ENCODE measurements at regions not wholly inside any gene's neighbourhood (a gene's known extent, or its start where the extent isn't known, plus 50 kb on each side); places are given as distances from the start of the nearest gene placed in this dataset.
"Not testable (repeated sequence)": the region's sequence is repeated elsewhere in the genome, so short reads cannot be mapped to it uniquely, and the experiment has no call there.

DNA sequence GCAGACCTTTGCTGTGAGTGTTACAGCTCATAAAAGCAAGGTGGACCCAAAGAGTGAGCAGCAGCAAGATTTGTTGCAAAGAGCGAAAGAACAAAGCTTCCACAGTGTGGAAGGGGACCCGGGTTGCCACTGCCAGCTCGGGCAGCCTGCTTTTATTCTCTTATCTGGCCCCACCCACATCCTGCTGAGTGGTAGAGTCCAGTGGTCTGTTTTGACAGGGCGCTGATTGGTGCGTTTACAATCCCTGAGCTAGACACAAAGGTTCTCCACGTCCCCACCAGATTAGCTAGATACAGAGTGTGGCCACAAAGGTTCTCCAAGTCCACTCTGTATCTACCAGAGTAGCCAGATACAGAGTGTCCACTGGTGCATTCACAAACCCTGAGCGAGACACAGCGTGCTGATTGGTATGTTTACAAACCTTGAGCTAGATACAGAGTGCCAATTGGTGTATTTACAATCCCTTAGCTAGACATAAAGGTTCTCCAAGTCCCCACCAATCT, 86.2 kb upstream of the C15orf39 start:
- not testable (repeated sequence) for H3K4me3 ChIP-seq (ENCODE audit: low read length); H3K36me3 ChIP-seq (ENCODE audit: insufficient read depth, low read length)

GRCh38 chr15:75116143-75116542, 85.5 kb upstream of the C15orf39 start:
- not testable (repeated sequence) for H3K27me3 ChIP-seq (ENCODE audit: insufficient read depth, low read length); H3K27ac ChIP-seq (ENCODE audit: low read depth, low read length)
- 97% methylated on average over 31 of the region's 31 CpGs for WGBS

More for the DNA sequence above, 86.2 kb upstream of the C15orf39 start:
- H3K27ac ChIP-seq (ENCODE audit: low read depth, low read length); H3K4me1 ChIP-seq (ENCODE audit: insufficient read depth, low read length); H3K27me3 ChIP-seq (ENCODE audit: insufficient read depth, low read length); H3K9me3 ChIP-seq (ENCODE audit: insufficient read depth, low read depth, low read length); H3K9ac ChIP-seq (ENCODE audit: low read depth, low read length): not testable (repeated sequence)
- 86% methylated on average over 8 of the region's 8 CpGs for WGBS

GRCh38 chr15:75117993-75118392, 83.7 kb upstream of the C15orf39 start:
- Histone ChIP-seq H3K36me3 (ENCODE audit: insufficient read depth, low read length) (no peaks in the 10 kb centered on the region), H3K4me1 (ENCODE audit: insufficient read depth, low read length) (no peaks in the 10 kb centered on the region), H3K9ac (ENCODE audit: low read depth, low read length) (no peak overlapping the region), H3K9me3 (ENCODE audit: insufficient read depth, low read depth, low read length) (no peaks in the 10 kb centered on the region), H3K27me3 (ENCODE audit: insufficient read depth, low read length) (no peaks in the 10 kb centered on the region), H3K4me3 (ENCODE audit: low read length) (no peak overlapping the region), H3K27ac (ENCODE audit: low read depth, low read length) (no peak overlapping the region)
- WGBS, result 100% methylated on average over 1 of the region's 1 CpG

More at GRCh38 chr15:75116143-75116542, 85.5 kb upstream of the C15orf39 start:
- not testable (repeated sequence) for H3K4me1 ChIP-seq (ENCODE audit: insufficient read depth, low read length); H3K9me3 ChIP-seq (ENCODE audit: insufficient read depth, low read depth, low read length); H3K36me3 ChIP-seq (ENCODE audit: insufficient read depth, low read length); H3K9ac ChIP-seq (ENCODE audit: low read depth, low read length); H3K4me3 ChIP-seq (ENCODE audit: low read length)

GRCh38 chr15:75119312-75119711, 82.4 kb upstream of the C15orf39 start:
- not testable (repeated sequence) for H3K27ac ChIP-seq (ENCODE audit: low read depth, low read length); H3K27me3 ChIP-seq (ENCODE audit: insufficient read depth, low read length); H3K4me1 ChIP-seq (ENCODE audit: insufficient read depth, low read length); H3K9ac ChIP-seq (ENCODE audit: low read depth, low read length); H3K4me3 ChIP-seq (ENCODE audit: low read length); H3K36me3 ChIP-seq (ENCODE audit: insufficient read depth, low read length); H3K9me3 ChIP-seq (ENCODE audit: insufficient read depth, low read depth, low read length)
- WGBS, result 93% methylated on average over 3 of the region's 4 CpGs

DNA sequence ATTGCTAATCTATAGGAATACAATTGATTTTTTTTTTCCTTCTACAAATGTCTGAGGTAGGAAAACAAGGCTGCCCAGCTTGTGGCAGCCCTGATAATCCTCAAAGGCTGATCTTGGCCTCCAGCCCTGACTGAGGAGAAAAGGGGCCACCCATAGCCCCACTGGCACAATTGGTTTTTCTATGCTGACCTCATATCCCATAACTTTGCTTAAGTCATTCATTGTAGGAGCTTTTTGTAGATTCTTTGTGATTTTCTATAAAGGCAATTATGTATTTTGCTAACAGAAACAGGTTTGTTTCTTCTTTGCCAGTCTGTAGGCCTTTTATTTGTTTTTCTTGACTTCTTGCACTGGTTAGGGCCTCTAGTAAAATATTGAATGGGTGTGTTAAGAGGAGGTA, 80.2 kb upstream of the C15orf39 start:
- Histone ChIP-seq H3K27me3 (ENCODE audit: insufficient read depth, low read length) (no peaks in the 10 kb centered on the region), H3K27ac (ENCODE audit: low read depth, low read length) (no peak overlapping the region)

GRCh38 chr15:75123395-75123794, 78.3 kb upstream of the C15orf39 start:
- H3K9me3 ChIP-seq (ENCODE audit: insufficient read depth, low read depth, low read length), result no peaks in the 10 kb centered on the region
- no peak overlapping the region for H3K9ac ChIP-seq (ENCODE audit: low read depth, low read length)
- no peaks in the 10 kb centered on the region for H3K27me3 ChIP-seq (ENCODE audit: insufficient read depth, low read length)
- H3K4me1 ChIP-seq (ENCODE audit: insufficient read depth, low read length), result 0 out of 2 replicates have a peak, but pooled peaks cover 8% of the 10 kb centered on the region
- no peak overlapping the region for H3K27ac ChIP-seq (ENCODE audit: low read depth, low read length)
- H3K36me3 ChIP-seq (ENCODE audit: insufficient read depth, low read length), result no peaks in the 10 kb centered on the region
- no peak overlapping the region for H3K4me3 ChIP-seq (ENCODE audit: low read length)
- WGBS, result 85% methylated on average over 2 of the region's 5 CpGs

More for the DNA sequence above, 80.2 kb upstream of the C15orf39 start:
- Histone ChIP-seq H3K4me3 (ENCODE audit: low read length) (no peak overlapping the region), H3K9ac (ENCODE audit: low read depth, low read length) (no peak overlapping the region), H3K9me3 (ENCODE audit: insufficient read depth, low read depth, low read length) (no peaks in the 10 kb centered on the region), H3K36me3 (ENCODE audit: insufficient read depth, low read length) (no peaks in the 10 kb centered on the region), H3K4me1 (ENCODE audit: insufficient read depth, low read length) (0 out of 2 replicates have a peak, but pooled peaks cover 8% of the 10 kb centered on the region)

DNA sequence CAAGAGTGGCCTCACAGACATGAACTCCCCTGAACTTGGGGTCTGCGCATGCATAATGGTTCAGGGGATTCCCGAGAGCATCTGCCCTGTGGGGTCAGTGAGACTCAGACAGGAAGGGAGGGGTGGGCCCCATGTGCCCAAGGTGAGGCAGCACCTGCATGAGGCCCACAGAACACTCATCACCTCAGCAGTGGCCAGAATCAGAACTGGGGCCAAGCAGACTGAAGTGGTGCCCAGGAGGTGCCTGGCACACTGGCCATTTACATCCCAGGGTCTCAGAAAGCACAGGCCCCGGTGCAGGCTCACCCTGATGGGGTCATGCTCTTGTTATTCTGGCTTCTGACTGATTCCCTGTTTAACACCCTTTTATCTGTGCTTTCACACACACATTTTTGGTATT, 77.4 kb upstream of the C15orf39 start:
- WGBS, result 86% methylated on average over 3 of the region's 3 CpGs
- H3K36me3 ChIP-seq (ENCODE audit: insufficient read depth, low read length); H3K4me1 ChIP-seq (ENCODE audit: insufficient read depth, low read length); H3K4me3 ChIP-seq (ENCODE audit: low read length); H3K27ac ChIP-seq (ENCODE audit: low read depth, low read length); H3K9me3 ChIP-seq (ENCODE audit: insufficient read depth, low read depth, low read length); H3K27me3 ChIP-seq (ENCODE audit: insufficient read depth, low read length); H3K9ac ChIP-seq (ENCODE audit: low read depth, low read length): not testable (repeated sequence)

GRCh38 chr15:75125935-75126334, 75.7 kb upstream of the C15orf39 start:
- 0 out of 2 replicates have a peak, but pooled peaks cover 8% of the 10 kb centered on the region for H3K4me1 ChIP-seq (ENCODE audit: insufficient read depth, low read length)
- no peaks in the 10 kb centered on the region for H3K36me3 ChIP-seq (ENCODE audit: insufficient read depth, low read length)
- H3K9ac ChIP-seq (ENCODE audit: low read depth, low read length), result no peak overlapping the region
- H3K9me3 ChIP-seq (ENCODE audit: insufficient read depth, low read depth, low read length), result no peaks in the 10 kb centered on the region
- WGBS, result 97% methylated on average over 5 of the region's 5 CpGs
- H3K27me3 ChIP-seq (ENCODE audit: insufficient read depth, low read length), result no peaks in the 10 kb centered on the region
- no peak overlapping the region for H3K4me3 ChIP-seq (ENCODE audit: low read length)
- H3K27ac ChIP-seq (ENCODE audit: low read depth, low read length), result no peak overlapping the region

DNA sequence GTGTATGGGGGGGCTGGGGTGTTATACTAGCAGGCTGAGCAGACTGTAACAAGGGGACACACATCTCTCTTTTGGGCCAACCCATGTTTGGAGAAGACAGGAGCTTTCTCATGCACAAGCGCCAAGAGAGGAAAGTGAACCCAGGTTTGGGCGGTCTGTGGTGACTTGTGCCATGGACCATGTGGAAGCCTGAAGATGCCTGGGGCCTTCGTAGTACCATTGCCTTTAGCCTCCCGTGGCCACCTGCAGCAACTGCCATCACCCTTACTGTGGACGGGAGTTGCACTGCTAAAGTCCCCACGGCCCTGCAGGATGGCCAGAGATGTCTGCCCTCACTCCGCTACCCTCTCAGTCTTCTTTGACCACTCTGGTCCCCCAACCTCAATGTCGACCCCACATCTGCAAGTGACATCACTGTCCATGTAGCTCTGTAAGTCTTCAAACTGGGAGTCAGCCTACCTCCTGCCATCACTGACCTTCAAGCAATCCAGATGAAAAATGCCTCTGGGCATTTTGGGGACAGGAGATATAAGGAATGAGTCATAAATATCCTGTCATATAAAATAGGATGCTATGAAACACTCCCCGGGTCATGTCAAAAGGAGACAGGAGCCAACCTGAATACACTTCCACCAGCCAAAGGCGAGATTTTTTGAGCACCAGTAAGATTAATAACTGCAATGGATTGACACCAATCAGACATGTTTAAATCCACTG, 74.7 kb upstream of the C15orf39 start:
- Histone ChIP-seq H3K9me3 (ENCODE audit: insufficient read depth, low read depth, low read length) (no peaks in the 10 kb centered on the region), H3K27me3 (ENCODE audit: insufficient read depth, low read length) (no peaks in the 10 kb centered on the region), H3K27ac (ENCODE audit: low read depth, low read length) (no peak overlapping the region), H3K4me1 (ENCODE audit: insufficient read depth, low read length) (0 out of 2 replicates have a peak, but pooled peaks cover 8% of the 10 kb centered on the region), H3K4me3 (ENCODE audit: low read length) (no peak overlapping the region), H3K9ac (ENCODE audit: low read depth, low read length) (no peak overlapping the region), H3K36me3 (ENCODE audit: insufficient read depth, low read length) (no peaks in the 10 kb centered on the region)
- WGBS, result 91% methylated on average over 10 of the region's 10 CpGs

GRCh38 chr15:75129788-75130187, 71.9 kb upstream of the C15orf39 start:
- Histone ChIP-seq H3K4me3 (ENCODE audit: low read length) (no peak overlapping the region), H3K9me3 (ENCODE audit: insufficient read depth, low read depth, low read length) (no peaks in the 10 kb centered on the region), H3K36me3 (ENCODE audit: insufficient read depth, low read length) (no peaks in the 10 kb centered on the region), H3K27me3 (ENCODE audit: insufficient read depth, low read length) (no peaks in the 10 kb centered on the region), H3K9ac (ENCODE audit: low read depth, low read length) (no peak overlapping the region), H3K4me1 (ENCODE audit: insufficient read depth, low read length) (no peaks in the 10 kb centered on the region), H3K27ac (ENCODE audit: low read depth, low read length) (no peak overlapping the region)
- 91% methylated on average over 4 of the region's 4 CpGs for WGBS

- no peaks in the 10 kb centered on the region for H3K9me3 ChIP-seq (ENCODE audit: insufficient read depth, low read depth, low read length)
- no peak overlapping the region for H3K9ac ChIP-seq (ENCODE audit: low read depth, low read length)
- no peaks in the 10 kb centered on the region for H3K27me3 ChIP-seq (ENCODE audit: insufficient read depth, low read length)
- no peaks in the 10 kb centered on the region for H3K4me1 ChIP-seq (ENCODE audit: insufficient read depth, low read length)
- no peak overlapping the region for H3K27ac ChIP-seq (ENCODE audit: low read depth, low read length)
- 100% methylated on average over 1 of the region's 1 CpG for whole genome bisulfite sequencing
- no peaks in the 10 kb centered on the region for H3K36me3 ChIP-seq (ENCODE audit: insufficient read depth, low read length)
- H3K4me3 ChIP-seq (ENCODE audit: low read length), result no peak overlapping the region
Measured at GRCh38 chr15:75131269-75131643, 70.4 kb upstream of the C15orf39 start.

DNA sequence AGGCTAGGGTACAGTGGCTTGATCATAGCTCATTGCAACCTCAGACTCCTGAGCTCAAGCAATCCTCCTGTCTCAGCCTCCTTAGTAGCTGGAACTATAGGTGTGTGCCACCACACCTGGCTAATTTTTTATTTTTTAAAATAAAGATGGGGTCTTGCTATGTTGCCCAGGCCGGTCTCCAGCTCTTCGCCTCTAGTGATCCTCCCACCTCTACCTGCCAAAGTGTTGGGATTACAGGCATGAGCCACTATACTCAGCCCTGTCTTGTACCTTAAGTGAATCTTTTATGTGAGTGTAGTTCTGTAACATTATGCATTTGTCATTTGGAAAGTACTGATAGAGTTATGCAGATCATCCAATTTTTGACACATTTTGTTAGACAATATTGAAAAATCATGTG, 66.9 kb upstream of the C15orf39 start:
- WGBS, result 100% methylated on average over 2 of the region's 2 CpGs
- peaks cover 5% of the 10 kb centered on the region; the same call in 1 of the 2 replicates for H3K4me1 ChIP-seq (ENCODE audit: insufficient read depth, low read length)
- H3K9me3 ChIP-seq (ENCODE audit: insufficient read depth, low read depth, low read length), result no peaks in the 10 kb centered on the region
- no peaks in the 10 kb centered on the region for H3K27me3 ChIP-seq (ENCODE audit: insufficient read depth, low read length)
- no peak overlapping the region for H3K4me3 ChIP-seq (ENCODE audit: low read length)
- H3K9ac ChIP-seq (ENCODE audit: low read depth, low read length), result no peak overlapping the region
- no peak overlapping the region for H3K27ac ChIP-seq (ENCODE audit: low read depth, low read length)
- no peaks in the 10 kb centered on the region for H3K36me3 ChIP-seq (ENCODE audit: insufficient read depth, low read length)

Measured in HUES64 (cell line).